H7 (cell line): ENCODE measurements at regions not wholly inside any gene's neighbourhood (a gene's known extent, or its start where the extent isn't known, plus 50 kb on each side); places are given as distances from the start of the nearest gene placed in this dataset.

Source experiments
- DNase-seq: peaks from one replicate; pipeline ENCODE4 v3.0.0; 2012
- H3K27me3 ChIP-seq: 2 replicates; pipeline ENCODE4 v1.6.0; 2011; ENCODE audit warnings: mild to moderate bottlenecking, low read length; ENCODE audit not compliant: control insufficient read depth, insufficient read depth
- H3K36me3 ChIP-seq: replicated peaks from 2 replicates; pipeline ENCODE4 v1.5.1; 2011; ENCODE audit warnings: low read length; ENCODE audit not compliant: control insufficient read depth, insufficient read depth
- H3K4me3 ChIP-seq: 2 replicates; pipeline ENCODE4 v1.5.1; 2011; ENCODE audit warnings: low read depth, mild to moderate bottlenecking, control low read depth, low read length, moderate library complexity; ENCODE audit not compliant: insufficient read depth

DNA sequence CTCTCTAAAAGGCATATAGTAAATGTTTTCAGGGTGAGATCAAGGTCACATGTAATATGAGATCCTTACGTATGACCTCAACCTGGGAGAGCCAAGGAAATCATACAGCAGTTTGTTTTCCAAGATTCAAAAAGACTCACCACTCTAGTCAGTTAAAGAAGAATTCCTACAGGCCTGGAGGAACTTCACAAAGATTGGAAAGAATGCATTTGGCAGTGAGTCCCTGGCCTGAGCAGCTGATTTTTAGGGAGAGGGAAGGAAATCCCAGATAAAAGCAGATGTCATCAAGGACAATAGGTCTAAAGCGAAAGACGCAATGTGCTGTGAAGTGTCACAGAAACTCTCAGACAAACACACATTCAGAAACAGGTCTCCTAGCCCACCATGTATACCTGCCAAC lies 424.0 kb upstream of the ZNF462 start:
- H3K36me3 ChIP-seq, result no peaks in the 10 kb centered on the region
- H3K4me3 ChIP-seq, result no peak overlapping the region
- DNase-seq, result no peak
- no peaks in the 10 kb centered on the region for H3K27me3 ChIP-seq

- no peak for DNase-seq
- H3K27me3 ChIP-seq, result no peaks in the 10 kb centered on the region
- H3K36me3 ChIP-seq, result no peaks in the 10 kb centered on the region
- H3K4me3 ChIP-seq, result no peak overlapping the region
Measured at GRCh38 chr9:106441283-106441682, 421.7 kb upstream of the ZNF462 start.

DNA sequence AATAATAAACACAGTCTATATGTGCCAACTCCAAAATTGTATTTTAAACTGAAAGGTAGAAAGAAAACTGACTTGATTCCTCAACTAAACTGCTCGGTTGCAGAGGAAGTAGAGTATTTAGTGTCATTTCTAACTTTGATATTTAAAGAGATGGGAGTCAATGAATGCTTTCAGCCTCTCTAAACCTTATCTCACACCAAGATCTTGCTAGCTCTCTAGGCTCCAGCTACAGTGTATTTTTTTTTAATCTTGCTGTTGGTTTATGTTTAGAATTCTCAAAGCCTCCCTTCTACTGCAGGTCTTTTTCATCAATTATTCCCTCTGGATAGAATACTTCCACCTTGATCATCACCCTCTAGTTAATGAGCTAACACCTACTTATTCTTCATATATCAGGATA lies 419.4 kb upstream of the ZNF462 start:
- Histone ChIP-seq H3K4me3 (no peak overlapping the region), H3K36me3 (no peaks in the 10 kb centered on the region)
- no peak for DNase-seq

DNA sequence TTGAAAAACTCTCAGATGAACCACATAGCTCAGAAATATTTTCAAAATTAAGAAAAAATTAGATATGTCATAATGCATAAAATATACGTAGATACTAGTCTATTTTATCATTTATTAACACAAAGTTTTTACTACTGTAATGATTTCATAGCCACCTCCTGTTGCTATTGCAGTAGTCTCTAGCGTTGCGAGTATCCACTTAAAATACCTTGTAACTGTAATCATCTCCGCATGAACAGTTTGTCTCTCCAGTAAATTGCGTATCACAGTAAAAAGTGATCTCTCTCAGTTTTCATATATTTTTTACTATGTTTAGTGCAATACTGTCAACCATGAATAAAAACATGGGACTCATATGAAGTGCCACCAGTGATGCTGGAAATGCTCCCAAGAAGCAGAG lies 417.9 kb upstream of the ZNF462 start:
- Histone ChIP-seq H3K36me3 (no peaks in the 10 kb centered on the region), H3K4me3 (no peak overlapping the region), H3K27me3 (no peaks in the 10 kb centered on the region)
- no peak for DNase-seq

More for the DNA sequence above, 419.4 kb upstream of the ZNF462 start:
- no peaks in the 10 kb centered on the region for H3K27me3 ChIP-seq

DNA sequence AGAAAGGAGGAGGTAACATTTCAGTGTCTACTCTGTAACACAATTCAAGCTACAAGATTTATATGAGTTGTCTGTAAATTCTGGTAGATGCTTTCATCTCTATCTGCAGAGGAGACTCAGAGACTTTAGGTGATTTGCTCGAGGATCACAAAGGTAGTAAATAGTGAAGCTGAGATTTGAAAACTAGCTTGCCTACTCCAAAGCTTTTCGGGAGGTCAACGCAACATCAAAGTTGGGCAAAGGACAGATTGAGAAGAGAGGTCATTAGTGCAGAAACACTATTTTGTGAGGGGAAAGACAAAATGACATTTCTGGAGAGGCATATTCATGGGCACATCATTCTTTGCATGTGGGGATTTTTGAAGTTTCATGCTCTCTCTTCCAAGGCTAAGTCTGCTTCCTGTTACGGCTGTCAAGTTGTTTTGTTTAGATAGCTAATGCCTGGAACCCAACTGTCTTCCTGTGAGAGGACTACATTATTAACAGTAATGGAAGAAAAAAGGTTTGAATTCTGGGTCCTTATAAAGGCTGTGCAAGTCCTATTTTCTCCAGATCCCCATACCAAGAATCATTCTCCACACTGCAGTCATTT lies 413.5 kb upstream of the ZNF462 start:
- Histone ChIP-seq H3K36me3 (no peaks in the 10 kb centered on the region), H3K27me3 (no peaks in the 10 kb centered on the region), H3K4me3 (no peak overlapping the region)
- no peak for DNase-seq

DNA sequence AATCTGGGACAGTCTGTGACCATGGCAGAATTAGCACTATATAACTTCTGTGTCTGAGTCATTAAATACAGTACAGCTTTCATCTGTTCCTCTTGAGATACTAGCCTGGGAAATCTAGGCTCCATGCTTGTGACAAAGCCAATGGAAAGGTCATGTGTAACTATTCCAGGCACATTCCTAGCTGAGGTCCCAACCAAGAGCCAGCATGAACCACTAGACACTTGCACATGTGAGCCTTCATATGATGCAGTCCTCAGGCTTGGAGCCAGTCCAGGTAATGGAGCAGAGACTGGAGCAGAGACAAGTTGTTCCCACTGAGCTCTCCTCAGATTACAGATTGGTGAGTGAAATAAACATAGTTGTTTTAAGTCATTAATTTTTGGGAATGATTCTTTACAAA lies 412.4 kb upstream of the ZNF462 start:
- no peak for DNase-seq
- Histone ChIP-seq H3K36me3 (no peaks in the 10 kb centered on the region), H3K27me3 (no peaks in the 10 kb centered on the region), H3K4me3 (no peak overlapping the region)

DNA sequence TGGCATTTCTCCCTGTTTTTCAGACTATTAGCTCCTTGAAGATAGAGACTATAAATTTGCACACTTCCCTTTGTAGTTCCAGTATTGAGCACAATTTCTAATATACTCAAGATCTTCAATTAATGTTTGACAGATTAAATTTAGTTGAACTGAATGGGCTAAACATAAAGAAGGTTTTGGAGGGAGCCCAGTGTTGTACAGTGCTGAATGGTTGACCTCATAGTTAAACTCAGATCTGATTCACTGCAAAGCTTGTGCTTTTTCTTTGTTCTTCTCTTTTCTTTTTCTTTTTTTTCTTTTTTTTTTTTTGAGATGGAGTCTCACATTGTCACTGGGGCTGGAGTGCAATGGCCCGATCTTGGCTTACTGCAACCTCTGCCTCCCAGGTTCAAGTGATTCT lies 411.7 kb upstream of the ZNF462 start:
- Histone ChIP-seq H3K4me3 (no peak overlapping the region), H3K27me3 (no peaks in the 10 kb centered on the region), H3K36me3 (no peaks in the 10 kb centered on the region)

GRCh38 chr9:106456581-106456980 lies 406.4 kb upstream of the ZNF462 start:
- Histone ChIP-seq H3K36me3 (no peaks in the 10 kb centered on the region), H3K27me3 (no peaks in the 10 kb centered on the region), H3K4me3 (no peak overlapping the region)
- no peak for DNase-seq

More for the DNA sequence above, 411.7 kb upstream of the ZNF462 start:
- no peak for DNase-seq

- H3K4me3 ChIP-seq, result no peak overlapping the region
Measured at GRCh38 chr9:106467113-106467864, 395.7 kb upstream of the ZNF462 start.

DNA sequence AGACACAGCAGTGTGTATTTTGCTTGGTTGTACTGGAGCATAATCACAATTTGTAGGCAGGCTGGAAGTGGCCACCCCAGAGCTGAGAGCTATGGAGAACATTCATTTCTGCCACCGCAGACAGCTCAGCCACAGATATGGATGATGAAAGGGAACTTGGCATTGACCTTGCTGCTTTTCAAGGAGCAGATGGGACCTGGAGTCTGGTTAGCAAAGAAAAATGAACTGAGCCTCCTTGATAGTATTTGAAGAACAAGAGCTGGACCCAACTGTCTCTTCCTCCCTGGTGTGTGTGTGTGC lies 395.2 kb upstream of the ZNF462 start:
- no peaks in the 10 kb centered on the region for H3K27me3 ChIP-seq
- H3K4me3 ChIP-seq, result no peak overlapping the region
- DNase-seq, result no peak
- H3K36me3 ChIP-seq, result no peaks in the 10 kb centered on the region

More at GRCh38 chr9:106467113-106467864, 395.7 kb upstream of the ZNF462 start:
- peak; percentile 46 for DNase-seq
- H3K27me3 ChIP-seq, result no peaks in the 10 kb centered on the region
- no peaks in the 10 kb centered on the region for H3K36me3 ChIP-seq

DNA sequence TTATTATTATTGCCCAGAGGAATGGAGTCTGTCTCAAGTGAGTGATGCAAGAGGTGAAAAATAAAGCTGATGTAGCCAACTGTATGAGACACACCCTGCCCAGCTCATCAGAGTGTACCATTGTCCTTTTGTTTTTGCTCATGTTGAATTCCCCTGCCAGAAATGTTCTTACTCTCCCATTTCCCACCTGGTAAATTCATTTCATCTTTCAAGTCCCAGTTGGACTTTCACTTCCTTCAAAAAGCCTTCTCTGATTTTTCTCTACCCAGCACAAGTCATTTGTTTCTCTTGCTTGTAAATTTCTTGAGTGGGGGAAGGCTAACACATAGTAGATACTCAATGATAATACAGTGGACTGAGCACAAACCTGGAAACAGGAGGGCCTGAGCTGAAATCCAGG lies 394.5 kb upstream of the ZNF462 start:
- no peak overlapping the region for H3K4me3 ChIP-seq
- DNase-seq, result no peak
- H3K36me3 ChIP-seq, result no peaks in the 10 kb centered on the region
- H3K27me3 ChIP-seq, result no peaks in the 10 kb centered on the region

- Histone ChIP-seq H3K4me3 (no peak overlapping the region), H3K27me3 (no peaks in the 10 kb centered on the region), H3K36me3 (no peaks in the 10 kb centered on the region)
- no peak for DNase-seq
Measured at GRCh38 chr9:106478312-106478711, 384.7 kb upstream of the ZNF462 start.

DNA sequence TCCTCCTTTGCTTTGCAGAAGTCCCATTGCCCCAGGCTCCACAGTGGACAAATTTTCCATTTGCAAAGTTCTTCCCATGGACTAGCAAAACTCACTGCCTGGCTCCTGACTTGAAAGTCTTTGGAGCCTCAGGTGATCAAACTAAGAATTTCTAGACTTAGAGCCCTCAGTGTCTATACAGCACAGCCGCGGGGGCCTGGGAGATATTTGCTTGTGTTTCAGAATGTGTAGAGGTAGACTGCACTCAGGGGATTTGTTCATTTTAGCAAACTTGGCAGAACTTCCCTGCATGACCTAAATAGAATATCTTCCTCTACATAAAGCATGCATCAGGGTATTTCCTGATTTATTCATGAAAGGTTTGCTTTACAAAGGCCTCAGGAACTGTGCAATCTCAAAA lies 384.2 kb upstream of the ZNF462 start:
- H3K36me3 ChIP-seq, result no peaks in the 10 kb centered on the region
- H3K4me3 ChIP-seq, result no peak overlapping the region

GRCh38 chr9:106479679-106480078 lies 383.3 kb upstream of the ZNF462 start:
- DNase-seq, result no peak
- no peaks in the 10 kb centered on the region for H3K36me3 ChIP-seq
- no peak overlapping the region for H3K4me3 ChIP-seq
- H3K27me3 ChIP-seq, result no peaks in the 10 kb centered on the region

More for the DNA sequence above, 384.2 kb upstream of the ZNF462 start:
- H3K27me3 ChIP-seq, result no peaks in the 10 kb centered on the region
- no peak for DNase-seq

DNA sequence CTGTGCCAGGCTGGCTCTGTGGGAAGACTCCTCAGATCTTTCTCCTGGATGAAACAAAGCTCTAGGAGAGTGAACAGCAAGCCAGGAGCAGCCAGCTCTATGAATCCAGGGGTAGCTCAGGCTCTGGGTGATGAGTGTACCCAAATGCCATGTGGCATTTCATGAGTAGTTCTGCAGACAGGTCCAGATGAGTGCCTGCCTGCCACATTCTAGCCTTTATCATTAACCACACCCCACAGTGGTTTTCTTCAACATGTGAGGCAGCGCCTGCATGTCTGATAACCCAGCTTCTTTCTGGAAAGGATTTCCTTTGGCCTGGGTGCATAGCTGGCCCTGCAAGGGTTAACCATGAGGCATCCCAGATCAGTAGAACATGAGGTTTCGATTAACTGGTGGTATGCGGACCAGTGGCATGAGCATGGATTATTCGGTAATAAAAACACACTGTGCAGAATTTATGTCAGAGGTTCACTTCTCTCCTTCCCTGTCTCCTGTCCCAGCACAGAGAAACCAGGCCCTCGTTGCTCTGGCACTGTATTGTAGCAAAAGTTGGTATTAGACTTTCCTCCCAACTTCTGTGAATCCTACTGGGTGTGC lies 381.9 kb upstream of the ZNF462 start:
- no peak for DNase-seq

More for the DNA sequence above, 381.9 kb upstream of the ZNF462 start:
- Histone ChIP-seq H3K36me3 (no peaks in the 10 kb centered on the region), H3K27me3 (no peaks in the 10 kb centered on the region), H3K4me3 (no peak overlapping the region)
